Effector memory CD4-positive, alpha-beta T cell (primary cell): ENCODE measurements at regions not wholly inside any gene's neighbourhood (a gene's known extent, or its start where the extent isn't known, plus 50 kb on each side); places are given as distances from the start of the nearest gene placed in this dataset.

ENCODE experiments used
- DNase-seq, 3 donors: peaks; one replicate each; pipeline ENCODE4 v3.0.0-alpha.2; 2020
- H3K27ac ChIP-seq: 2 replicates; pipeline ENCODE4 v1.7.0; 2013; ENCODE audit warnings: mild to moderate bottlenecking, low read length, moderate library complexity; ENCODE audit not compliant: insufficient read depth, poor library complexity, severe bottlenecking
- H3K27me3 ChIP-seq: replicated peaks from 2 replicates; pipeline ENCODE4 v1.7.0; 2013; ENCODE audit warnings: mild to moderate bottlenecking, low read length; ENCODE audit not compliant: insufficient read depth, control insufficient read depth, poor library complexity, severe bottlenecking
- H3K36me3 ChIP-seq: 2 replicates; pipeline ENCODE4 v1.7.0; 2013; ENCODE audit warnings: mild to moderate bottlenecking, low read length, moderate library complexity; ENCODE audit not compliant: control insufficient read depth, insufficient read depth
- H3K4me1 ChIP-seq: 2 replicates; pipeline ENCODE4 v1.7.0; 2013; ENCODE audit warnings: low read length, mild to moderate bottlenecking; ENCODE audit not compliant: control insufficient read depth, insufficient read depth, poor library complexity, severe bottlenecking
- H3K4me3 ChIP-seq: 2 replicates; pipeline ENCODE4 v1.7.0; 2013; ENCODE audit warnings: low read length, low read depth, mild to moderate bottlenecking; ENCODE audit not compliant: insufficient read depth, poor library complexity, severe bottlenecking
- H3K9me3 ChIP-seq: 2 replicates; pipeline ENCODE4 v1.7.0; 2013; ENCODE audit warnings: mild to moderate bottlenecking, low read length, moderate library complexity; ENCODE audit not compliant: control insufficient read depth

- H3K4me3 ChIP-seq, result no peak overlapping the region
- H3K4me1 ChIP-seq, result peaks cover 16% of the 10 kb centered on the region
- H3K36me3 ChIP-seq, result no peaks in the 10 kb centered on the region
- no peak overlapping the region for H3K27ac ChIP-seq
- no peak for DNase-seq
- no peaks in the 10 kb centered on the region for H3K9me3 ChIP-seq
- H3K27me3 ChIP-seq, result no peaks in the 10 kb centered on the region
Observed at GRCh38 chr6:134381959-134382358, 64.0 kb upstream of the SGK1 start.

- DNase-seq, result no peak
- H3K4me3 ChIP-seq, result no peak overlapping the region
- no peaks in the 10 kb centered on the region for H3K36me3 ChIP-seq
- no peak overlapping the region for H3K27ac ChIP-seq
- no peaks in the 10 kb centered on the region for H3K9me3 ChIP-seq
- peaks cover 16% of the 10 kb centered on the region for H3K4me1 ChIP-seq
- no peaks in the 10 kb centered on the region for H3K27me3 ChIP-seq
Observed at GRCh38 chr6:134379599-134379998, 61.7 kb upstream of the SGK1 start.

- H3K4me3 ChIP-seq, result no peak overlapping the region
- H3K27ac ChIP-seq, result no peak overlapping the region
- no peaks in the 10 kb centered on the region for H3K27me3 ChIP-seq
- no peaks in the 10 kb centered on the region for H3K9me3 ChIP-seq
- H3K4me1 ChIP-seq, result peaks cover 16% of the 10 kb centered on the region
- DNase-seq, result no peak
- no peaks in the 10 kb centered on the region for H3K36me3 ChIP-seq
Observed at GRCh38 chr6:134379076-134379475, 61.2 kb upstream of the SGK1 start.

- Histone ChIP-seq H3K4me3 (no peak overlapping the region), H3K4me1 (peaks cover 16% of the 10 kb centered on the region), H3K27me3 (no peaks in the 10 kb centered on the region), H3K9me3 (no peaks in the 10 kb centered on the region), H3K27ac (no peak overlapping the region), H3K36me3 (no peaks in the 10 kb centered on the region)
- DNase-seq, result no peak
Observed at GRCh38 chr6:134378426-134378825, 60.5 kb upstream of the SGK1 start.

GRCh38 chr6:134376785-134377184 lies 58.9 kb upstream of the SGK1 start:
- H3K4me3 ChIP-seq, result no peak overlapping the region
- no peaks in the 10 kb centered on the region for H3K27me3 ChIP-seq
- no peaks in the 10 kb centered on the region for H3K9me3 ChIP-seq
- H3K36me3 ChIP-seq, result no peaks in the 10 kb centered on the region
- H3K4me1 ChIP-seq, result peaks cover 22% of the 10 kb centered on the region
- no peak for DNase-seq
- no peak overlapping the region for H3K27ac ChIP-seq

- Histone ChIP-seq H3K27ac (no peak overlapping the region), H3K36me3 (no peaks in the 10 kb centered on the region), H3K27me3 (no peaks in the 10 kb centered on the region), H3K9me3 (no peaks in the 10 kb centered on the region), H3K4me3 (no peak overlapping the region), H3K4me1 (peaks cover 18% of the 10 kb centered on the region)
- no peak for DNase-seq
Observed at GRCh38 chr6:134375220-134375580, 57.3 kb upstream of the SGK1 start.

- no peak for DNase-seq
- Histone ChIP-seq H3K4me3 (no peak overlapping the region), H3K9me3 (no peaks in the 10 kb centered on the region), H3K27ac (no peak overlapping the region), H3K36me3 (no peaks in the 10 kb centered on the region), H3K27me3 (no peaks in the 10 kb centered on the region), H3K4me1 (peaks cover 16% of the 10 kb centered on the region)
Observed at GRCh38 chr6:134374491-134375219, 56.7 kb upstream of the SGK1 start.

GRCh38 chr6:134373993-134374392 lies 56.1 kb upstream of the SGK1 start:
- Histone ChIP-seq H3K4me3 (no peak overlapping the region), H3K36me3 (no peaks in the 10 kb centered on the region), H3K9me3 (no peaks in the 10 kb centered on the region), H3K27me3 (no peaks in the 10 kb centered on the region), H3K4me1 (peaks cover 9% of the 10 kb centered on the region), H3K27ac (no peak overlapping the region)
- DNase-seq, result no peak

- Histone ChIP-seq H3K36me3 (no peaks in the 10 kb centered on the region), H3K27ac (no peak overlapping the region)
- DNase-seq, result no peak
Observed at GRCh38 chr6:134373282-134373922, 55.5 kb upstream of the SGK1 start.

GRCh38 chr6:134372603-134373281 lies 54.8 kb upstream of the SGK1 start:
- H3K27me3 ChIP-seq, result no peaks in the 10 kb centered on the region
- H3K36me3 ChIP-seq, result no peaks in the 10 kb centered on the region
- no peak for DNase-seq
- no peak overlapping the region for H3K27ac ChIP-seq
- no peak overlapping the region for H3K4me3 ChIP-seq
- H3K9me3 ChIP-seq, result no peaks in the 10 kb centered on the region
- H3K4me1 ChIP-seq, result peaks cover 6% of the 10 kb centered on the region

More at GRCh38 chr6:134373282-134373922, 55.5 kb upstream of the SGK1 start:
- H3K9me3 ChIP-seq, result no peaks in the 10 kb centered on the region
- H3K27me3 ChIP-seq, result no peaks in the 10 kb centered on the region
- no peak overlapping the region for H3K4me3 ChIP-seq
- peaks cover 6% of the 10 kb centered on the region for H3K4me1 ChIP-seq
